OCI-LY3 (cell line): ENCODE measurements at regions not wholly inside any gene's neighbourhood (a gene's known extent, or its start where the extent isn't known, plus 50 kb on each side); places are given as distances from the start of the nearest gene placed in this dataset.

Source experiments
- EZH2phosphoT487 ChIP-seq: fragments of 200-600 bp; shearing (Covaris generic); IDR thresholded peaks from 2 replicates; pipeline ENCODE4 v1.6.1; 2018; ENCODE audit warnings: antibody characterized with exemption, mixed run types, low read depth
- TF ChIP-seq, protein P1 (sequence below): fragments of 200-600, 300-600 bp; sonication (generic); IDR thresholded peaks from 2 replicates; pipeline ENCODE4 v1.5.1; 2014; ENCODE audit warnings: antibody characterized with exemption, low read length, low read depth

DNA sequence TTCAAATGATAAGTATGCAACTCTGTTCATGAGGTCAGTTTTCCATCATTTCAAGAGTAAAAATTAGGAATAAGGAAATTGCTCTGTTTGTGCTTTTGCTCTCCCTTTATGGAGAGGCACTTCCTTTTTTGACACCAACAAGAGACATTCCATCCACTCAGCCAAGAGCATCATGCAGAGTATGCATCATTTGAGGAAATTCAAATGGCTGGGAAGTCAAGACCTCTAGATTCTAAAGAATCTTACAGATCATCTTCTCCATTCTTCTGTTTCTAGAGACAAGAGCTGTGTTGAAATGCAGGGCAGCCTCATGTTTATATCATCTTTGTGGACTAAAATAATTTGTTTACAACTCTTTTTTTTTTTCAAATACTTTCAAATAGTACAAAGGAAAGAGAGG lies 669.4 kb downstream of the CDH11 start:
- TF ChIP-seq, protein P1, sequence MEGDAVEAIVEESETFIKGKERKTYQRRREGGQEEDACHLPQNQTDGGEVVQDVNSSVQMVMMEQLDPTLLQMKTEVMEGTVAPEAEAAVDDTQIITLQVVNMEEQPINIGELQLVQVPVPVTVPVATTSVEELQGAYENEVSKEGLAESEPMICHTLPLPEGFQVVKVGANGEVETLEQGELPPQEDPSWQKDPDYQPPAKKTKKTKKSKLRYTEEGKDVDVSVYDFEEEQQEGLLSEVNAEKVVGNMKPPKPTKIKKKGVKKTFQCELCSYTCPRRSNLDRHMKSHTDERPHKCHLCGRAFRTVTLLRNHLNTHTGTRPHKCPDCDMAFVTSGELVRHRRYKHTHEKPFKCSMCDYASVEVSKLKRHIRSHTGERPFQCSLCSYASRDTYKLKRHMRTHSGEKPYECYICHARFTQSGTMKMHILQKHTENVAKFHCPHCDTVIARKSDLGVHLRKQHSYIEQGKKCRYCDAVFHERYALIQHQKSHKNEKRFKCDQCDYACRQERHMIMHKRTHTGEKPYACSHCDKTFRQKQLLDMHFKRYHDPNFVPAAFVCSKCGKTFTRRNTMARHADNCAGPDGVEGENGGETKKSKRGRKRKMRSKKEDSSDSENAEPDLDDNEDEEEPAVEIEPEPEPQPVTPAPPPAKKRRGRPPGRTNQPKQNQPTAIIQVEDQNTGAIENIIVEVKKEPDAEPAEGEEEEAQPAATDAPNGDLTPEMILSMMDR: no peak
- TF ChIP-seq EZH2phosphoT487: no peak
